Adrenal gland (tissue), 9 donors: ENCODE measurements at regions not wholly inside any gene's neighbourhood (a gene's known extent, or its start where the extent isn't known, plus 50 kb on each side); places are given as distances from the start of the nearest gene placed in this dataset.

Source experiments
- DNase-seq, 7 donors: peaks; one replicate each; pipeline ENCODE4 v3.0.0-alpha.2; 2019 to 2020
- H3K27ac ChIP-seq, 5 donors: fragments of 200-600 bp; sonication (generic) in 4 of 5; 1 replicate in 3 of 5; 2 replicates in 2 of 5; pipeline versions ENCODE4 v1.5.1 to v1.8.0; 2016 to 2020; ENCODE audit warnings: mild to moderate bottlenecking in 1 of 5
- H3K27me3 ChIP-seq: fragments of 200-600 bp; 2 replicates; pipeline ENCODE4 v1.8.0; 2021
- H3K36me3 ChIP-seq, 2 donors: fragments of 200-600 bp; replicated peaks in 1 of 2; 1 replicate in 1 of 2; 2 replicates in 1 of 2; pipeline versions ENCODE4 v1.5.1 to v1.8.0; 2018 to 2022
- H3K4me1 ChIP-seq, 2 donors: fragments of 200-600 bp; replicated peaks in 1 of 2; 1 replicate in 1 of 2; 2 replicates in 1 of 2; pipeline versions ENCODE4 v1.5.1 to v1.8.0; 2018 to 2021
- H3K4me3 ChIP-seq, 4 donors: fragments of 200-600 bp; sonication (generic) in 3 of 4; one replicate each; pipeline ENCODE4 v1.5.1; 2016 to 2018
- H3K9me3 ChIP-seq, 3 donors: fragments of 200-600 bp; sonication (generic) in 1 of 3; replicated peaks in 1 of 3; 1 replicate in 2 of 3; 2 replicates in 1 of 3; pipeline versions ENCODE4 v1.5.1 to v1.8.0; 2016 to 2021
- POLR2A ChIP-seq, 2 donors: fragments of 450-650 bp; IDR thresholded peaks; one replicate each; pipeline ENCODE4 v1.6.1; 2017; ENCODE audit warnings: antibody characterized with exemption in 2 of 2, mild to moderate bottlenecking in 2 of 2, moderate library complexity in 1 of 2
- WGBS, 4 donors: extraction: QIAGEN DNeasy Blood & Tissue Kit in 2 of 4; methylation state at CpG; one replicate each; pipeline versions ENCODE4 v1.1.5 to v1.1.7; 2013 to 2017; 5-methylcytosine and 5-hydroxymethylcytosine counted together
- intact Hi-C, 2 donors: fragments of 100-400 bp; cut with DNase I; formaldehyde crosslinking; loops; one replicate each; pipeline versions ENCODE4 v1.14.1 to v1.15.0; 2022 to 2023
- TF ChIP-seq, protein P1 (sequence below), 6 experiments: fragments of 450-650 bp in 4 of 6; fragments of 200-600 bp in 2 of 6; sonication (generic) in 1 of 6; IDR thresholded peaks; 1 replicate in 5 of 6; 2 replicates in 1 of 6; pipeline versions ENCODE4 v1.5.1 to v1.8.0; 2016 to 2021; ENCODE audit warnings: antibody characterized with exemption in 6 of 6, mild to moderate bottlenecking in 2 of 6, moderate library complexity in 1 of 6
- donor health status: healthy with polysubstance abuse.
- donor health status: Bipolar disorder and iron deficiency.
- donor health status: DM: yes; HTN: yes; CAD: no.
- donor health status: DM: no; HTN: no; CAD: no.
- donor health status: DM: no; HTN: no; CAD: no.

- no peaks in the 10 kb centered on the region for H3K27me3 ChIP-seq
- no peak overlapping the region for H3K27ac ChIP-seq
- H3K4me3 ChIP-seq, result no peak overlapping the region
- H3K4me1 ChIP-seq, result no peaks in the 10 kb centered on the region
- no peak for TF ChIP-seq POLR2A (IDR thresholded peaks at IDR 0.05)
- TF ChIP-seq, protein P1, sequence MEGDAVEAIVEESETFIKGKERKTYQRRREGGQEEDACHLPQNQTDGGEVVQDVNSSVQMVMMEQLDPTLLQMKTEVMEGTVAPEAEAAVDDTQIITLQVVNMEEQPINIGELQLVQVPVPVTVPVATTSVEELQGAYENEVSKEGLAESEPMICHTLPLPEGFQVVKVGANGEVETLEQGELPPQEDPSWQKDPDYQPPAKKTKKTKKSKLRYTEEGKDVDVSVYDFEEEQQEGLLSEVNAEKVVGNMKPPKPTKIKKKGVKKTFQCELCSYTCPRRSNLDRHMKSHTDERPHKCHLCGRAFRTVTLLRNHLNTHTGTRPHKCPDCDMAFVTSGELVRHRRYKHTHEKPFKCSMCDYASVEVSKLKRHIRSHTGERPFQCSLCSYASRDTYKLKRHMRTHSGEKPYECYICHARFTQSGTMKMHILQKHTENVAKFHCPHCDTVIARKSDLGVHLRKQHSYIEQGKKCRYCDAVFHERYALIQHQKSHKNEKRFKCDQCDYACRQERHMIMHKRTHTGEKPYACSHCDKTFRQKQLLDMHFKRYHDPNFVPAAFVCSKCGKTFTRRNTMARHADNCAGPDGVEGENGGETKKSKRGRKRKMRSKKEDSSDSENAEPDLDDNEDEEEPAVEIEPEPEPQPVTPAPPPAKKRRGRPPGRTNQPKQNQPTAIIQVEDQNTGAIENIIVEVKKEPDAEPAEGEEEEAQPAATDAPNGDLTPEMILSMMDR (IDR thresholded peaks at IDR 0.05), result no peak
- intact Hi-C loops, result no loop called here
- no peaks in the 10 kb centered on the region for H3K36me3 ChIP-seq
- H3K9me3 ChIP-seq, result peaks cover 0 to 4% (median 0%) of the 10 kb centered on the region in 3 donors
- DNase-seq, result no peak
- WGBS, 4 donors, result 72 to 81% (median 76%) methylated on average over 3 of the region's 3 CpGs
Observed at GRCh38 chr3:164657631-164658030, 420.7 kb downstream of the SI start.

DNA sequence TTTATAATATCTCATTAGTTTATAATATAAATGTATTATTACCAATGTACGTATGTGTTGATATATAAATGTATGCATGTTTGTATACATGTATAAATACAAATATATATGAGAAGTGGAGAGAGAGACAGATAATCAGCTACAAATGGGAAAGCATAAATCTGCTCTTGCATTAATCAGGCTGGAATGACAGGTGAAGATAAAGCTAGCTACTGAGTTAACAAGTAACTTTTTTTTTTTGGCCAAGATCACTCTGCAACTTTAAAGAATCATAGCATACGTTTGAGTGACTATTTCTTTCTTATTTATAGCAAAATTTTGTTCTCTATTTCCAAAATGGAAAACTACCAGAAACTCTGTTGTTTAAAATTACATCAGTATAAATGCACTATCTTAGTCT is 422.8 kb downstream of the SI start:
- intact Hi-C loops, result no loop called here
- Histone ChIP-seq H3K27ac (no peak overlapping the region), H3K9me3 (peaks cover 0 to 4% (median 0%) of the 10 kb centered on the region in 3 donors), H3K27me3 (no peaks in the 10 kb centered on the region), H3K4me1 (no peaks in the 10 kb centered on the region), H3K36me3 (no peaks in the 10 kb centered on the region), H3K4me3 (no peak overlapping the region)
- no peak for DNase-seq
- TF ChIP-seq POLR2A (IDR thresholded peaks at IDR 0.05), result no peak
- TF ChIP-seq, protein P1 (IDR thresholded peaks at IDR 0.05), result no peak
- WGBS, 4 donors, result 55 to 72% (median 66%) methylated on average over 2 of the region's 2 CpGs

- TF ChIP-seq POLR2A (IDR thresholded peaks at IDR 0.05), result no peak
- no peaks in the 10 kb centered on the region for H3K27me3 ChIP-seq
- 91 to 96% (median 91%) methylated on average over 4 of the region's 4 CpGs for WGBS, 4 donors
- H3K27ac ChIP-seq, result no peak overlapping the region
- no peaks in the 10 kb centered on the region for H3K36me3 ChIP-seq
- no peaks in the 10 kb centered on the region for H3K4me1 ChIP-seq
- DNase-seq, result no peak
- H3K9me3 ChIP-seq, result no peaks in the 10 kb centered on the region
- intact Hi-C loops, result no loop called here
- H3K4me3 ChIP-seq, result no peak overlapping the region
Observed at GRCh38 chr3:164641071-164641470, 437.2 kb downstream of the SI start.

DNA sequence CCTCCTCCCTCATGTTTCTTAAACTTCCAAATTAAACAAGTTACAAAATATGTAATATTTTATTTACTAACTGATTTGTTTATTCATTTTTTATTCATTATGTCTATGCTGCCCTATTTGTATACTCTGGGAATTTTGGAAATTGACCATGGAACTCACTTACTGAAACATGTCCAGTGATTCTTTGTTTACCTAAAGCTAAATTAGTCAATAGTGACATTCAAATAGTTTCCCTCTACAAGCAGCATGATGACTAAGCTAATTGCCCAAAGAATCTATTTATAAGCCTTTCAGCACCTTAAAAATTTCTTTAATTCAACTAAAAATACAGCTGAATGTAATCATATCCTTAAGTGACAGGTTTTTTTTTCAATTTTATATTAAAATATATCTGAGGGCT is 437.7 kb downstream of the SI start:
- Histone ChIP-seq H3K9me3 (no peaks in the 10 kb centered on the region), H3K36me3 (no peaks in the 10 kb centered on the region), H3K27ac (no peak overlapping the region), H3K27me3 (no peaks in the 10 kb centered on the region), H3K4me3 (no peak overlapping the region), H3K4me1 (no peaks in the 10 kb centered on the region)
- intact Hi-C loops, result no loop called here
- no peak for TF ChIP-seq POLR2A (IDR thresholded peaks at IDR 0.05)
- TF ChIP-seq, protein P1 (IDR thresholded peaks at IDR 0.05), result no peak
- no peak for DNase-seq

DNA sequence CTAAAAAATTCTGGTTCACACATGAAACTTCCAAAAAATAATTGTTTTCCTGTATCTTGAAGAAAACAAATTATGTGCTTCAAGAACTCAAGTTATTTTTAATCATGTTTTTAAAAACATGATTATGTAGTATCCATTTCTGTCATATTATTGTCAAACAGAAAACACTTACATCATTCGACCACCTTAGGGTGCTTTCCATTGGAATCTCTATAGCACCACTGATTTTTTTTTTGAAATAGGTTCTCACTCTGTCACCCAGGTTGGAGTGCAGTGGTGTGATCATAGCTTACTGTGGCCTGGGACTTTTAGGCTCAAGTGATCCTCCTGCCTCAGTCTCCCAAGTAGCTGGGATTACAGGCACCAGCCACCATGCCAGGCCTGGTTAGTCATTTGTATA is 457.3 kb downstream of the SI start:
- no peaks in the 10 kb centered on the region for H3K27me3 ChIP-seq
- no peaks in the 10 kb centered on the region for H3K4me1 ChIP-seq
- 67 to 78% (median 75%) methylated on average over 1 of the region's 1 CpG for WGBS, 4 donors
- intact Hi-C loops, result no loop called here
- no peak for TF ChIP-seq POLR2A (IDR thresholded peaks at IDR 0.05)
- TF ChIP-seq, protein P1 (IDR thresholded peaks at IDR 0.05), result no peak
- H3K36me3 ChIP-seq, result no peaks in the 10 kb centered on the region
- no peaks in the 10 kb centered on the region for H3K9me3 ChIP-seq
- no peak overlapping the region for H3K27ac ChIP-seq
- no peak overlapping the region for H3K4me3 ChIP-seq
- DNase-seq, result no peak
